ENCODE measurements at regions not wholly inside any gene's neighbourhood (a gene's known extent, or its start where the extent isn't known, plus 50 kb on each side); places are given as distances from the start of the nearest gene placed in this dataset.

DNA sequence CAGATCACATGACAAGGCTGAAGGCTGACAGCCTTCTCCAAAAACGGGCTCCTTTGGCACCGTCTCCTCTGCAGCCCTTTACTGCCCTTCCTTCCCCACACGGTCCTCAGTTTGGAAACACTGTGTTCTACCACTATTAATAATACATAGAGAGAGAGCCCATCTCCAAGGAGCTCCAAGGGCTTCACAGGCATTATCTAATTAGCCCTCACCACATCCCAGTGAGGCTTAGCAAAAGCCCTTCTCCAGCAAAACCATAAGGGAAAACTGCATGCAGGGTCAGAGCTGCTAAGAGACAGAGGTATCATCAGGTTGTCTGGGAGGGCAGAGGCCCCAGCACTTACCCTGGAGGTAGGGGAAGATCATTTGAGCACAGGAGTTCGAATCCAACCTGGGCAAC is 169.3 kb upstream of the JARID2 start:
- TF ChIP-seq, protein P1, sequence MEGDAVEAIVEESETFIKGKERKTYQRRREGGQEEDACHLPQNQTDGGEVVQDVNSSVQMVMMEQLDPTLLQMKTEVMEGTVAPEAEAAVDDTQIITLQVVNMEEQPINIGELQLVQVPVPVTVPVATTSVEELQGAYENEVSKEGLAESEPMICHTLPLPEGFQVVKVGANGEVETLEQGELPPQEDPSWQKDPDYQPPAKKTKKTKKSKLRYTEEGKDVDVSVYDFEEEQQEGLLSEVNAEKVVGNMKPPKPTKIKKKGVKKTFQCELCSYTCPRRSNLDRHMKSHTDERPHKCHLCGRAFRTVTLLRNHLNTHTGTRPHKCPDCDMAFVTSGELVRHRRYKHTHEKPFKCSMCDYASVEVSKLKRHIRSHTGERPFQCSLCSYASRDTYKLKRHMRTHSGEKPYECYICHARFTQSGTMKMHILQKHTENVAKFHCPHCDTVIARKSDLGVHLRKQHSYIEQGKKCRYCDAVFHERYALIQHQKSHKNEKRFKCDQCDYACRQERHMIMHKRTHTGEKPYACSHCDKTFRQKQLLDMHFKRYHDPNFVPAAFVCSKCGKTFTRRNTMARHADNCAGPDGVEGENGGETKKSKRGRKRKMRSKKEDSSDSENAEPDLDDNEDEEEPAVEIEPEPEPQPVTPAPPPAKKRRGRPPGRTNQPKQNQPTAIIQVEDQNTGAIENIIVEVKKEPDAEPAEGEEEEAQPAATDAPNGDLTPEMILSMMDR (IDR thresholded peaks at IDR 0.05; ENCODE audit: insufficient read depth, low read length) = no peak
- TF ChIP-seq GABPA (IDR thresholded peaks at IDR 0.05; ENCODE audit: low read depth) (no peak), POLR2AphosphoS5 (IDR thresholded peaks at IDR 0.05; ENCODE audit: low read depth) (no peak)
- TF ChIP-seq, protein P2, sequence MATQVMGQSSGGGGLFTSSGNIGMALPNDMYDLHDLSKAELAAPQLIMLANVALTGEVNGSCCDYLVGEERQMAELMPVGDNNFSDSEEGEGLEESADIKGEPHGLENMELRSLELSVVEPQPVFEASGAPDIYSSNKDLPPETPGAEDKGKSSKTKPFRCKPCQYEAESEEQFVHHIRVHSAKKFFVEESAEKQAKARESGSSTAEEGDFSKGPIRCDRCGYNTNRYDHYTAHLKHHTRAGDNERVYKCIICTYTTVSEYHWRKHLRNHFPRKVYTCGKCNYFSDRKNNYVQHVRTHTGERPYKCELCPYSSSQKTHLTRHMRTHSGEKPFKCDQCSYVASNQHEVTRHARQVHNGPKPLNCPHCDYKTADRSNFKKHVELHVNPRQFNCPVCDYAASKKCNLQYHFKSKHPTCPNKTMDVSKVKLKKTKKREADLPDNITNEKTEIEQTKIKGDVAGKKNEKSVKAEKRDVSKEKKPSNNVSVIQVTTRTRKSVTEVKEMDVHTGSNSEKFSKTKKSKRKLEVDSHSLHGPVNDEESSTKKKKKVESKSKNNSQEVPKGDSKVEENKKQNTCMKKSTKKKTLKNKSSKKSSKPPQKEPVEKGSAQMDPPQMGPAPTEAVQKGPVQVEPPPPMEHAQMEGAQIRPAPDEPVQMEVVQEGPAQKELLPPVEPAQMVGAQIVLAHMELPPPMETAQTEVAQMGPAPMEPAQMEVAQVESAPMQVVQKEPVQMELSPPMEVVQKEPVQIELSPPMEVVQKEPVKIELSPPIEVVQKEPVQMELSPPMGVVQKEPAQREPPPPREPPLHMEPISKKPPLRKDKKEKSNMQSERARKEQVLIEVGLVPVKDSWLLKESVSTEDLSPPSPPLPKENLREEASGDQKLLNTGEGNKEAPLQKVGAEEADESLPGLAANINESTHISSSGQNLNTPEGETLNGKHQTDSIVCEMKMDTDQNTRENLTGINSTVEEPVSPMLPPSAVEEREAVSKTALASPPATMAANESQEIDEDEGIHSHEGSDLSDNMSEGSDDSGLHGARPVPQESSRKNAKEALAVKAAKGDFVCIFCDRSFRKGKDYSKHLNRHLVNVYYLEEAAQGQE (IDR thresholded peaks at IDR 0.05; ENCODE audit: insufficient replicate concordance, low read depth) = no peak

Measured in HL-60 (cell line).